ENCODE measurements at regions not wholly inside any gene's neighbourhood (a gene's known extent, or its start where the extent isn't known, plus 50 kb on each side); places are given as distances from the start of the nearest gene placed in this dataset.

GRCh38 chr4:96126227-96126626 is 286.3 kb downstream of the PDHA2 start:
- TF ChIP-seq, protein P1, sequence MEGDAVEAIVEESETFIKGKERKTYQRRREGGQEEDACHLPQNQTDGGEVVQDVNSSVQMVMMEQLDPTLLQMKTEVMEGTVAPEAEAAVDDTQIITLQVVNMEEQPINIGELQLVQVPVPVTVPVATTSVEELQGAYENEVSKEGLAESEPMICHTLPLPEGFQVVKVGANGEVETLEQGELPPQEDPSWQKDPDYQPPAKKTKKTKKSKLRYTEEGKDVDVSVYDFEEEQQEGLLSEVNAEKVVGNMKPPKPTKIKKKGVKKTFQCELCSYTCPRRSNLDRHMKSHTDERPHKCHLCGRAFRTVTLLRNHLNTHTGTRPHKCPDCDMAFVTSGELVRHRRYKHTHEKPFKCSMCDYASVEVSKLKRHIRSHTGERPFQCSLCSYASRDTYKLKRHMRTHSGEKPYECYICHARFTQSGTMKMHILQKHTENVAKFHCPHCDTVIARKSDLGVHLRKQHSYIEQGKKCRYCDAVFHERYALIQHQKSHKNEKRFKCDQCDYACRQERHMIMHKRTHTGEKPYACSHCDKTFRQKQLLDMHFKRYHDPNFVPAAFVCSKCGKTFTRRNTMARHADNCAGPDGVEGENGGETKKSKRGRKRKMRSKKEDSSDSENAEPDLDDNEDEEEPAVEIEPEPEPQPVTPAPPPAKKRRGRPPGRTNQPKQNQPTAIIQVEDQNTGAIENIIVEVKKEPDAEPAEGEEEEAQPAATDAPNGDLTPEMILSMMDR (conservative IDR thresholded peaks at IDR 0.05; ENCODE audit: low read depth, low read length): no peak
- TF ChIP-seq POLR2A (IDR thresholded peaks at IDR 0.05; ENCODE audit: low read depth, low read length): no peak
